ENCODE measurements at regions not wholly inside any gene's neighbourhood (a gene's known extent, or its start where the extent isn't known, plus 50 kb on each side); places are given as distances from the start of the nearest gene placed in this dataset.

DNA sequence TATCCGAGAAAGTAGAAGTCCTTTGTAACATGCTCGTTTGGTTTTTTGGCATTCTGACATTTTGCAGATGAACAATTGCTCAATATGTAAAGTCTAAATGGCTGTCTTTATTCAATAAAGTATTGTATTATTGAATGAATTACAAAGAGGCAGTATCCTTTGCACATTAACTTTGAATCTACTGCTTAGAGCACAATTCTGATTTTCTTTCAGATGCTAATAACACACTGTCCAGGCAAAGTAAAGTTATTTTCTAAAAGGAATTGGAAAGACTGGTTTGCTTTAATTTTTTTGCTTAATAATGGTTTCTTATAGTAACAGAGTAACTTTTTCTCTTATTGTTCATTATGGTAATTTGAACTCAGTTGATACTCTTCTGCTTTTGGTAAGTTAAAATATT is 494.8 kb downstream of the RWDD3 start:
- intact Hi-C loops (cut with micrococcal nuclease): no loop called here
- Mint-ChIP-seq H3K9me3 (peaks cover 11% of the 10 kb centered on the region), H3K27ac (no peak overlapping the region), H3K4me1 (ENCODE audit: low read depth) (no peaks in the 10 kb centered on the region), H3K4me3 (no peak overlapping the region), H3K27me3 (no peaks in the 10 kb centered on the region), H3K36me3 (ENCODE audit: low read depth) (no peaks in the 10 kb centered on the region)
- TF ChIP-seq, protein P1, sequence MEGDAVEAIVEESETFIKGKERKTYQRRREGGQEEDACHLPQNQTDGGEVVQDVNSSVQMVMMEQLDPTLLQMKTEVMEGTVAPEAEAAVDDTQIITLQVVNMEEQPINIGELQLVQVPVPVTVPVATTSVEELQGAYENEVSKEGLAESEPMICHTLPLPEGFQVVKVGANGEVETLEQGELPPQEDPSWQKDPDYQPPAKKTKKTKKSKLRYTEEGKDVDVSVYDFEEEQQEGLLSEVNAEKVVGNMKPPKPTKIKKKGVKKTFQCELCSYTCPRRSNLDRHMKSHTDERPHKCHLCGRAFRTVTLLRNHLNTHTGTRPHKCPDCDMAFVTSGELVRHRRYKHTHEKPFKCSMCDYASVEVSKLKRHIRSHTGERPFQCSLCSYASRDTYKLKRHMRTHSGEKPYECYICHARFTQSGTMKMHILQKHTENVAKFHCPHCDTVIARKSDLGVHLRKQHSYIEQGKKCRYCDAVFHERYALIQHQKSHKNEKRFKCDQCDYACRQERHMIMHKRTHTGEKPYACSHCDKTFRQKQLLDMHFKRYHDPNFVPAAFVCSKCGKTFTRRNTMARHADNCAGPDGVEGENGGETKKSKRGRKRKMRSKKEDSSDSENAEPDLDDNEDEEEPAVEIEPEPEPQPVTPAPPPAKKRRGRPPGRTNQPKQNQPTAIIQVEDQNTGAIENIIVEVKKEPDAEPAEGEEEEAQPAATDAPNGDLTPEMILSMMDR (IDR thresholded peaks at IDR 0.05): no peak
- ATAC-seq: no peak
- POLR2A ChIA-PET: no interaction called here
- CTCF ChIA-PET: no interaction called here
- no peak for DNase-seq

GRCh38 chr1:95730986-95731385 is 497.0 kb downstream of the RWDD3 start:
- POLR2A ChIA-PET: no interaction called here
- no peak for ATAC-seq

GRCh38 chr1:95731466-95731865 is 497.5 kb downstream of the RWDD3 start:
- H3K27ac Mint-ChIP-seq: no peak overlapping the region
- ChIA-PET POLR2A (no interaction called here), CTCF (no interaction called here)
- H3K36me3 Mint-ChIP-seq (ENCODE audit: low read depth): no peaks in the 10 kb centered on the region
- H3K27me3 Mint-ChIP-seq: no peaks in the 10 kb centered on the region
- ATAC-seq (no peak), DNase-seq (no peak)
- intact Hi-C loops (cut with micrococcal nuclease): no loop called here
- TF ChIP-seq, protein P1 (IDR thresholded peaks at IDR 0.05): no peak
- H3K4me3 Mint-ChIP-seq: no peak overlapping the region
- H3K9me3 Mint-ChIP-seq: peaks cover 13% of the 10 kb centered on the region
- H3K4me1 Mint-ChIP-seq (ENCODE audit: low read depth): no peaks in the 10 kb centered on the region

More at GRCh38 chr1:95730986-95731385, 497.0 kb downstream of the RWDD3 start:
- H3K36me3 Mint-ChIP-seq (ENCODE audit: low read depth): no peaks in the 10 kb centered on the region
- no peak for DNase-seq
- CTCF ChIA-PET: no interaction called here
- H3K27me3 Mint-ChIP-seq: no peaks in the 10 kb centered on the region
- H3K4me1 Mint-ChIP-seq (ENCODE audit: low read depth): no peaks in the 10 kb centered on the region
- peaks cover 13% of the 10 kb centered on the region for H3K9me3 Mint-ChIP-seq
- intact Hi-C loops (cut with micrococcal nuclease): no loop called here
- no peak overlapping the region for H3K4me3 Mint-ChIP-seq
- no peak overlapping the region for H3K27ac Mint-ChIP-seq
- TF ChIP-seq, protein P1 (IDR thresholded peaks at IDR 0.05): no peak

DNA sequence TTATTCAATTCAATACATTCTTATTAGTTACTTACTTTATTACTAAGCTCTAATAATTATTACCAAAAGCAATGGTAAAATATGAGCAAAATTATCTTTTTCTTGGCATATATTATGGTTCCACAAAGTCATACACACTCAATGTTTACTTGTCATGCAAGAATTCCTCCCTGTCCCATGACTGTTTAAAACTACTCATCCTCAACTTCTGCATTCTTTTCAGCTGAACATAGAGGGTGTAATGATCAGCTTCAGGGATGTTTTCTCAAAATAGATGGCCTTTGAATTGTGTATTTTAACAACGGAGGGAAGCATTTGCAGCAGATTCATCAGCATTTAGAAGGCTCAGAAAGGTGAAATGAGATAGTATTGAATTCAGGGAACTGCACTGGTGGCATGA is 499.0 kb downstream of the RWDD3 start:
- ChIA-PET CTCF (no interaction called here), POLR2A (no interaction called here)
- Mint-ChIP-seq H3K27me3 (no peaks in the 10 kb centered on the region), H3K9me3 (peaks cover 13% of the 10 kb centered on the region), H3K27ac (no peak overlapping the region), H3K4me3 (no peak overlapping the region), H3K36me3 (ENCODE audit: low read depth) (no peaks in the 10 kb centered on the region), H3K4me1 (ENCODE audit: low read depth) (no peaks in the 10 kb centered on the region)
- DNase-seq: no peak
- TF ChIP-seq, protein P1 (IDR thresholded peaks at IDR 0.05): no peak
- intact Hi-C loops (cut with micrococcal nuclease): no loop called here
- no peak for ATAC-seq

DNA sequence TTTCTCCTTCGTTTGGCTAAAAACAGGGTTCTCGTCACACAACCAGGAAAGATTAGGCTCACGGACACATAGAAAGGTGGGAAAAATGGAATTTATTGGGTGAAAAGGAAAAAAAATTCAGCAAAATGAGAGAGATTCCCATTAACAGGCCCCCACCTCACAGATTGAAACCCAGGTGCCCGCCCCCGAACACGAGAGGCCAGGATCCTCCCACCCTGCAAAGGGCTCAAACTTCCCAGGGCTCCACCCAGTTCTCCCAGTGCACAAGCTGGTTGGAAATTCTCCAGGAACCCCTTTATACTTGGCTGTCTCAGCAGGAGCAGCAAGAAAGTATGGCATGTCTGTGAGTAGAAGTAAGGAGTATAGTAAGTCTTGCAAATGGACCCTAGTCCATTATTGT is 499.7 kb downstream of the RWDD3 start:
- CTCF ChIA-PET: no interaction called here
- POLR2A ChIA-PET: no interaction called here
- TF ChIP-seq, protein P1 (IDR thresholded peaks at IDR 0.05): no peak
- DNase-seq (no peak), ATAC-seq (no peak)
- Mint-ChIP-seq H3K9me3 (peaks cover 15% of the 10 kb centered on the region), H3K27me3 (no peaks in the 10 kb centered on the region), H3K4me3 (no peak overlapping the region), H3K36me3 (ENCODE audit: low read depth) (no peaks in the 10 kb centered on the region), H3K4me1 (ENCODE audit: low read depth) (no peaks in the 10 kb centered on the region), H3K27ac (no peak overlapping the region)
- intact Hi-C loops (cut with micrococcal nuclease): no loop called here

Measured in activated CD8-positive, alpha-beta T cell treated with anti-CD3 and anti-CD28 coated beads for 36 hours (primary cell).